Stimulated activated CD4-positive, alpha-beta T cell treated with anti-CD3 and anti-CD28 coated beads, Interleukin-4, amount 100 ng/mL, for 1 hour (primary cell): ENCODE measurements at regions not wholly inside any gene's neighbourhood (a gene's known extent, or its start where the extent isn't known, plus 50 kb on each side); places are given as distances from the start of the nearest gene placed in this dataset.
"Not testable (repeated sequence)": the region's sequence is repeated elsewhere in the genome, so short reads cannot be mapped to it uniquely, and the experiment has no call there.

ENCODE experiments used
- DNase-seq: peaks from one replicate; pipeline ENCODE4 v3.0.0-alpha.2; 2020

- no peak for DNase-seq
Observed at GRCh38 chr5:142221091-142221860, 103.5 kb downstream of the SPRY4 start.

- no peak for DNase-seq
Observed at GRCh38 chr5:142219146-142219545, 105.7 kb downstream of the SPRY4 start.

- DNase-seq = no peak
Observed at GRCh38 chr5:142216931-142217330, 107.9 kb downstream of the SPRY4 start.

GRCh38 chr5:142215915-142216681 is 107.5 kb downstream of the NDFIP1 start:
- DNase-seq = no peak

GRCh38 chr5:142213077-142213476 is 104.5 kb downstream of the NDFIP1 start:
- no peak for DNase-seq

- no peak for DNase-seq
Observed at GRCh38 chr5:142211918-142212317, 103.3 kb downstream of the NDFIP1 start.

GRCh38 chr5:142210864-142211412 is 102.4 kb downstream of the NDFIP1 start:
- DNase-seq = no peak

GRCh38 chr5:142210011-142210410 is 101.4 kb downstream of the NDFIP1 start:
- DNase-seq = no peak

GRCh38 chr5:142208777-142209312 is 100.3 kb downstream of the NDFIP1 start:
- no peak for DNase-seq

GRCh38 chr5:142208244-142208643 is 99.7 kb downstream of the NDFIP1 start:
- DNase-seq = not testable (repeated sequence)

- DNase-seq = no peak
Observed at GRCh38 chr5:142206801-142207200, 98.2 kb downstream of the NDFIP1 start.

- no peak for DNase-seq
Observed at GRCh38 chr5:142204219-142204618, 95.6 kb downstream of the NDFIP1 start.
